ENCODE measurements at regions not wholly inside any gene's neighbourhood (a gene's known extent, or its start where the extent isn't known, plus 50 kb on each side); places are given as distances from the start of the nearest gene placed in this dataset.

GRCh38 chrX:138031715-138032114 is 465.8 kb downstream of the ZIC3 start:
- TF ChIP-seq CTCF (IDR thresholded peaks at IDR 0.05): no peak
- TF ChIP-seq POLR2A (IDR thresholded peaks at IDR 0.05): no peak
- no peak for TF ChIP-seq EP300 (IDR thresholded peaks at IDR 0.05)
- TF ChIP-seq POLR2AphosphoS5 (IDR thresholded peaks at IDR 0.05): no peak
